Midbrain (tissue), 1 donor: ENCODE measurements at regions not wholly inside any gene's neighbourhood (a gene's known extent, or its start where the extent isn't known, plus 50 kb on each side); places are given as distances from the start of the nearest gene placed in this dataset.

Experiments used
- DNase-seq: peaks from one replicate; lab custom pipeline; 2025; lab: John Stamatoyannopoulos, UW

DNA sequence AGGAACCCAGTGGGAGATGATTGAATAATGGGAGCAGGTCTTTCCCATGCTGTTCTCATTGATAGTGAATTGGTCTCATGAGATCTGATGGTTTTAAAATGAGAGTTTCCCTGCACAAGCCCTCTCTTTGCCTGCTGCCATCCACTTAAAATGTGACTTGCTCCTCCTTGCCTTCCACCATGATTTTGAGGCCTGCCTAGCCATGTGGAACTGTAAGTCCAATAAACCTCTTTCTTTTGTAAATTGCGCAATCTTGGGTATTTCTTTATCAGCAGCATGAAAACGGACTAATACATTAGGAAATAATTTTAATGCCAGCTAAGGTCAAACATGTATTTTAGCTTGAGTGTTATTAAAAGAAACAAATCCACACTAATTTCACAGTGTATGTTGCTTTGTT is 517.6 kb upstream of the ALCAM start:
- DNase-seq: no peak

GRCh38 chr3:104854468-104854867 is 512.2 kb upstream of the ALCAM start:
- no peak for DNase-seq

- DNase-seq: no peak
These were observed 511.0 kb upstream of the ALCAM start for GRCh38 chr3:104855702-104856101.

GRCh38 chr3:104856741-104857140 is 510.0 kb upstream of the ALCAM start:
- no peak for DNase-seq

DNA sequence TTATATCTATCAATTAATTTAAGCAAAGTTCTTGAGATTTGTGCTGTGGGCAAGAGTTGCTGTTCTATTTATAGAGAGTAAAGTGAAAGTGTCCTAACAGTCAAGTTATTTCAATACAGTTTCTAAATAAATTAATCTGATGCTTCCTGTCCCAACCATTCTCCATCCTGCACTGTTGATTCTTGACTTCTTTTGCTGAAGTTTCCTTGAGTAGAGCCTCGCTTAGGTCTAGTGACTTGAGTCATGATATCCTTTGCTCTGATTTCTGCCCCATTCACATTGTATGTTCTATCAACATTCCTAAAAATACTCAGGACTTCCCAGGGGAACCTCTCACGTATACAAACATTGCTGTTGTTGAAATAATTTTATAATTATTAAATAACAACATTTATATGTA is 498.4 kb upstream of the ALCAM start:
- no peak for DNase-seq

DNA sequence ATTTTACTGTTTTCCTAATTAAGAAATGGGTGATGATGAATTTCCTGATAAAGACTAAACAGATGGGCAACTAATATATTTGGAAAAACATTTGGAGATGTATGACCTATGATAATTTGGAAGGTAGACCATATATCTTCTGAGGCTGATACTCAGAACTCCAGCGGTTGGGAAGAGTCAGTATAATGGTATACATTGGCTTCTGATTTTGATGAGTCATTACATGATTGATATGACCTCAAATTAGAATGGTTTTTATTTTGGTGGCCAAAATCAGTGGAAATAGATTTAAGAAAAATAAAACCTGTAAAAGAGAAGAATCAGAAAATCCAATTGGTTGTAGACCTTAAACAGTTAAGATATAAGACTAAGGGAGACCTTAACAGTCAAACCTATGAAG is 496.4 kb upstream of the ALCAM start:
- no peak for DNase-seq

GRCh38 chr3:104873331-104873730 is 493.4 kb upstream of the ALCAM start:
- DNase-seq: no peak

DNA sequence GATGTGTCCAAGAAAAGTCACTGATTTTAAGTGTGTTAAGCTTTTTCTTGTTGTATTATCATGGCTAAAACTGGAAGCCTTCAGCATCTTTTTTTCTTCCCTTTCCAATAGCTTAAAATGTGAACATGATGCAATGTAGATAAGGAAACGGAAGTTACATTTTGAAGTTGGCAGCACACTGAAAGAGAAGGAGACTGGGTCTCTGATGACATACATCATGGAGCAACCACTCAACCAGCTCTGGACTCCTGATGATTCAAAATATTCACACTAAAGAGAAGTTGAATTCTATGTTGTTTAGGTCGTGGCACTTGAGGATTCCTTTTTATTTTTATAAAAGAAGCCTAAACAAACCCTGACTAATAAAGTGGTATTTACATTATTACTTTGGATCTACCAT is 488.3 kb upstream of the ALCAM start:
- no peak for DNase-seq

DNA sequence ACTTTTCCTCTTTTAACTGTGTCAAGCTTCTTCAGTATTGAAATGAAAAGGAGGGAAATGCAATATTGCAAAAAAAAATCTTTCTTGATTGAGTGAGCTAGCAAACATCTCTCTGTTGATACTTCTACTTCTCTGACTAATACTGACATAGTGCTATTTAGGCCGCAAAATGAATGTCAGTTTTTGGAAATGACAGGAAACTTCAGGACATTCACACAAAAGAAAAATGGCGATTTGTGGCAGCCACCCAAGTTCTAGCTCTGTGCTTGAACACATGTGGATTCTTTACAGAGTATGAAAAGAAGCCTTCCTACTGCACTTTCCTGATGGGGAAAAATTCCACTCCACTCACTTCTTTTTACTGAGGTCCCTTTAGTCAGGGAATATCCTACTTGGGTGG is 486.8 kb upstream of the ALCAM start:
- no peak for DNase-seq

DNA sequence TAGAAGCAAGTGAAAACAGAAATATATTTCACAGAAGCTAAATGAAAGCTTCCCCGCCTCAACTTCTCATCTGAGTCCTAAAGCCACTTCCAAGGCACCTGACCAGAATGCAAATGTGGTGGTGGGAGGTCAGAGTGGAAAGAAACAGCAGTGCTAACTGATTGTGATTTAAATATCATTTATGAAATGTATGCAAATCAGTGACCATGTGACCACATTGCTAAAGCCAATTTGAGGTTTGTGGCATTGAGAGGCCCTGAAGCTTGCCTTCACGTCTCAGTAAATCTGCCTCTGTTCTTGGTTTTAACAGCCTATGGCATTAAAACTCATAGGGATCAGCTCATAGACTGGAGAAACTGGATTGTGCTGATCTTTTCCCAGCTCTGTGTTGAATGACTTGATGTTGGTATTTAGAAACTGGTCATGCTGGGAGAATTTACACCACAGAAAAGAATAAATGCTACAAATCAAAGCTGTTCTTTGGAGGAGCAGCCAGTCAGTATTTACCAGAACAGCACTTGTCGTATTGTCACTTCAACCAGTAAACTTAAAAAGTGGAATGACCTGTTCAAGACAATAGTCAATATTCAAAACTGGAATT is 481.4 kb upstream of the ALCAM start:
- DNase-seq: no peak

DNA sequence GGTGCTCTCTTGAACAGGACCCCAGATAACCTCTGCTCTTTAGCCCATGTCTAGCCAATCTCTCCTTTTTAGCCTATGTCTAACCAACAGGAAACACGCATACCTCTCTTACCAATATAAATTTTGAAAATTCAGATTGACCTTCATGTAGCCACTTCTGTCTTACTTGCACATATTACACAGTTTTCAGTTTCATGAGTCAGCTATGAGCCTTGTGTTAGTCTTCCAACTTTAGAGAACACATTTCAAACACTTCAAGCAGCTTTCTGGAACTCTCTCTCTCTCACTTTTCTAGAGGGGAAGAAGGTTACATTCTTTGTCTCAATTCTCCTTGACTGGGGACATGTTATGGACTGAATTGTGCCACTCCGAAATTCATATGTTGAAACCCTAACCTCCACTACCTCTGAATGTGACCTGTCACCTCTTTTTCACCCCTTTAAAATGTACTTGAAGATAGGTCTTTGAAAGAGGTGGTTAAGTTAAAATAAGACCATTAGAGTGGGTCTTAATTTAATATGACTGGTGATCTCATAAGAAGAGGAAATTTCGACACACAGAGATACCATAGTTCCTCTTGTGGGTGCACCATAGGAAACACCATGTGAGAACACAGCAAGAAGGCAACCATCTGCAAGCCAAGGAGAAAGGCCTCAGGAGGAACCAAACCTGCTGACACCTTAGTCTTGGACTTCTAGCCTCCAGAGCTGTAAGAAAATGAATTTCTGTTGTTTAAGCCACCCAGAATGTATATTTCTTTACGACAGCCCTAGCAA is 480.3 kb upstream of the ALCAM start:
- no peak for DNase-seq

GRCh38 chr3:104887069-104887468 is 479.6 kb upstream of the ALCAM start:
- DNase-seq: no peak

GRCh38 chr3:104887619-104888018 is 479.1 kb upstream of the ALCAM start:
- no peak for DNase-seq

DNA sequence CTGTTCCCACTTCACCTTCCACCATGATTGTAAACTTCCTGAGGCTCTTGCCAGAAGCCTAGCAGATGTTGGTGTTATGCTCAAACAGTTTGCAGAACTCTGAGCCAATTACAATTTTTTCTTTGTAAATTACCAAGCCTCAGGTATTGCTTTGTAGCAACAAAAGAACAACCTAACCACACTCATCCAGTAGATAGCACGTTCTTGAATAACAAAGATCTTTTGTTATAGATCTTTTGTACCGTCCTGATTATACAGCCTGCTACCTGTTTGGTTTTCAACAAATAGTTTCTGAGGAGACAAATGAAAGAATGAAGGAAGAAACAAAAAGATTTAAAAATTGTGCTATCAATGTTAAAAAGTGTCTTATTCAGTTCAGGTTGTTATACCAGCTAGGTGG is 474.7 kb upstream of the ALCAM start:
- no peak for DNase-seq

DNA sequence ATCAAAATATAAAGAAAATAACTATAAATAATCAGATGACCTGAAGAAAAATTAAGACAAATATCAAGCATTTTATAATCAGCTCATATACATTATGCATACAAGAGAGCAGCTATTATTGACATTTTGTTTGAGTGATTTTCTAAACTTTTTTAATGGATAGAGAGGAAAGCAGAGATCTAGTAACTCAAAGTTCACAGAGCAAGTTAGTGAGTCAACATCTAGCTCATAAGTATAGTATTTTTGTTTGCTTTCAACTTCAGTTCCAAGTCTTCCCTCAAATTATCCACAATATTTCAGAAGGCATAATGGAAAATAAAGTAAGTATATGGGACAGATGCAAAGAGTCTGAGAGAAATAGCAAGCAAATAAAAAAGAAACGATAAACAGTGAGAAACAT is 470.1 kb upstream of the ALCAM start:
- DNase-seq: no peak

DNA sequence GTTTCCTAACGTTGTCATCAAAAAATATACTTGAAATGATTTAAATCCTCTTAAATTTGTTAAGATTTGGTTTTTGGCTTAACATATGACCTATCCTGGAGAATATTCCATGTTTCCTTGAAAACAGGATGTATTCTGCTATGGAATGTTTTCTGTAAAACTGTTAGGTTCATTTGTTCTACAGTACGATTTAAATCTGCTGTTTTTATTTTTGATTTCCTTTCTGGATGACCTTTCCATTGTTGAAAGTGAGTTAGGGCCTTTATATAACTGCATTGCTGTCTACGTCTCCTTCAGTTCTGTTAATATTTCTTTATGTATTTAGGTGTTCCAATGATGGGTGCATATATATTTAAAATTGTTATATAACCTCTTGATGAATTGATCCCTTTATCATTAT is 465.3 kb upstream of the ALCAM start:
- DNase-seq: no peak

- DNase-seq: no peak
These were observed 463.6 kb upstream of the ALCAM start for GRCh38 chr3:104903064-104903463.

- no peak for DNase-seq
These were observed 460.6 kb upstream of the ALCAM start for GRCh38 chr3:104906001-104906639.

DNA sequence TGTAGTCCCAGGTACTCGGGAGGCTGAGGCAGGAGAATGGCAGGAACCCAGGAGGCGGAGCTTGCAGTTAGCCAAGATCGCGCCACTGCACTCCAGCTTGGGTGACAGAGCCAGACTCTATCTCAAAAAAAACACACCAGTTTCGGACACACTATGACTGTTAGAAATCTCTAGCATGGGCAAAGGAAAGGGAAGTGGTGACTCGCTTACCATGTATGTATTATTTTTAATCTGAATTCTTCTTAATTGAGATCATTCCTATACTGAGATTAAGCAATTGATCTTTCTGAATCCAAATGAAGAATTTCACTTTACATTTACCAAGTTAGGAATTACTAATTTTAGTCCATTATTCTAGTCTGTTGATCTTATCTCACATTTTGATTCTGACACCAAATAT is 459.2 kb upstream of the ALCAM start:
- DNase-seq: no peak

GRCh38 chr3:104908761-104909160 is 457.9 kb upstream of the ALCAM start:
- no peak for DNase-seq

DNA sequence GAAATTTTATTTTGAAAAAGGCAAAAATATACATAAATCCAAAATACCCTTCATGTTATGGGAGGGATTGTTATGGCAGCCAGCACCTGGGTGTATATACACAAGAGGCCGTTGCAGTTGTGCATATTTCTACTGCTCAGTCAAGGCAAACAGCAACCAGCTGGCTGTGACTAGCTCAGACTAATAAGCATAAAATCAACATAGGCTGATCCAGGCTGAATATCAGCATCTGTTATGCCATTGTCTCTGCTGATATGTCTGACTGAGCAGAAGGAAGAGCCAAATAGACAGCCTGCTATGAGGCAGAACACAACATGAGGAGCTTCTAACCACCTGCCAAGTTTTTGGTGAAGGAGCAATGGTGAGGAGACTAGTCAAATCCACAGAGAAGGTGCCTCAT is 457.5 kb upstream of the ALCAM start:
- no peak for DNase-seq

DNA sequence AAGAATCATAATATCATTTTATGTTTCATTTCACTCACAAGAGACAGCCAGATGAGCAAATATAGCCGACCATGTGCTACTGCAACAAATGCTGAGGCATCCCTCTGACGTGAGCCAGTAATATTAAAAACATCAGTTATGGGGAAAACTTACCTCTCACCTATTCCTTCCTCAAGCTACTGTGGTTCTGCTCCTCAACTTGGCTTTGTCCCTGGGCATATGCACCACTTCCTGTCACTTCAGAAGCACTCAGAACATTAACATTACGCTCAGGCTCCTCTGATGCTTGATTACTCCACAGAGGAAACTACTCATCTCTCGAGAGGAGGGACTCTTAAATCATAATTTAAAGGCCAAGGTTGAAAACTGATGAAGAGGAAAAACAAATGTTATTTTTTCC is 457.0 kb upstream of the ALCAM start:
- no peak for DNase-seq

DNA sequence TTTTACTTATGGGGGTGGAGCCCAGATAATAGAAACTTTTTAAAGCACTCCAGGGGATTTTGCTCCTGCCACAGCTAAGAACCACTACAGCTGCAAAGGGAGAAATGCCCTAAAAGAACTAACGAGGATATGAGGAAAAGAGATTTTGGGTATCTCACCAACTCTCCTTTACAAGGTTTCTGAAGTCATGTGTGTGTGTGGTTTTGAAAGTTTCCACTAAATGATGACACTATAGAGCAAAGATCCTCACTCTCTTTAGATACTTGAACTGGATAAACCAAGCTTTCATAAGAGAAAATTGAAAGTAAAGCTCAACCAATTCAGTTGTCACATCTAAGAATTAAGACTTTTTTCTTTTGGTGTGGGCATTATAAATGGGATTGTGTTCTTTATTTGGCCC is 455.3 kb upstream of the ALCAM start:
- no peak for DNase-seq

- no peak for DNase-seq
These were observed 449.7 kb upstream of the ALCAM start for GRCh38 chr3:104916971-104917370.
